Hepatocyte (in vitro differentiated cells): ENCODE measurements at regions not wholly inside any gene's neighbourhood (a gene's known extent, or its start where the extent isn't known, plus 50 kb on each side); places are given as distances from the start of the nearest gene placed in this dataset.

Experiments
- EZH2 ChIP-seq: fragments of 200-600 bp; sonication (generic); IDR thresholded peaks from 2 replicates; pipeline ENCODE4 v1.6.1; 2016; ENCODE audit warnings: antibody characterized with exemption, mild to moderate bottlenecking, borderline replicate concordance
- TF ChIP-seq, protein P1 (sequence below): fragments of 200-600 bp; sonication (generic); IDR thresholded peaks from 2 replicates; pipeline ENCODE4 v1.5.1; 2016; ENCODE audit warnings: antibody characterized with exemption, mild to moderate bottlenecking; ENCODE audit not compliant: poor library complexity

DNA sequence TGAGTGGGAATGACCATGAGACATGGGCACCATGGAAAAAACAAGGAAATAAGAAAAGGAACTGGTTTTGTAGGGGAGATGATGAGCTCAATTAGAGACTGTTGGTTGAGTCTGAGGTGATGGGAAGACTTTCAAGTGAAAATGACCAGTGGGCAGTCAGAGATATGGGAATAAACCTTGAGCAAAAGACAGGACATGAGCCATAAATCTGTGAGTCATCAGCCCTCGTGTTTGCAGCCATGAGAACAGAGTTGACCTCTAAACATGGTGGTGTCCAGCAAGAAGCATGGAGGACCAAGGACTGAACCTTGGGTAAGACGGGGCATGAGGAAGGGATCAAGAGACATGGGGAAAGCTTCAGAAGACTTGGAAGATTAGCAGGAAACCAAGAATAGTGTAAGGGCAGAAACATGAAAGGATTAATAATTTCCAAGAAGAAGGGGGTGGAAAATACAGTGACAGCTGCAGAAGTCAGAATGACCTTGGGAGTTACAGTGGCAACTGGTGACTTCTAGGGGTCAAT lies 280.6 kb upstream of the PRDM1 start:
- TF ChIP-seq, protein P1, sequence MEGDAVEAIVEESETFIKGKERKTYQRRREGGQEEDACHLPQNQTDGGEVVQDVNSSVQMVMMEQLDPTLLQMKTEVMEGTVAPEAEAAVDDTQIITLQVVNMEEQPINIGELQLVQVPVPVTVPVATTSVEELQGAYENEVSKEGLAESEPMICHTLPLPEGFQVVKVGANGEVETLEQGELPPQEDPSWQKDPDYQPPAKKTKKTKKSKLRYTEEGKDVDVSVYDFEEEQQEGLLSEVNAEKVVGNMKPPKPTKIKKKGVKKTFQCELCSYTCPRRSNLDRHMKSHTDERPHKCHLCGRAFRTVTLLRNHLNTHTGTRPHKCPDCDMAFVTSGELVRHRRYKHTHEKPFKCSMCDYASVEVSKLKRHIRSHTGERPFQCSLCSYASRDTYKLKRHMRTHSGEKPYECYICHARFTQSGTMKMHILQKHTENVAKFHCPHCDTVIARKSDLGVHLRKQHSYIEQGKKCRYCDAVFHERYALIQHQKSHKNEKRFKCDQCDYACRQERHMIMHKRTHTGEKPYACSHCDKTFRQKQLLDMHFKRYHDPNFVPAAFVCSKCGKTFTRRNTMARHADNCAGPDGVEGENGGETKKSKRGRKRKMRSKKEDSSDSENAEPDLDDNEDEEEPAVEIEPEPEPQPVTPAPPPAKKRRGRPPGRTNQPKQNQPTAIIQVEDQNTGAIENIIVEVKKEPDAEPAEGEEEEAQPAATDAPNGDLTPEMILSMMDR: no peak
- no peak for TF ChIP-seq EZH2
